ENCODE measurements at regions not wholly inside any gene's neighbourhood (a gene's known extent, or its start where the extent isn't known, plus 50 kb on each side); places are given as distances from the start of the nearest gene placed in this dataset.

GRCh38 chr6:51337277-51337676 is 518.6 kb downstream of the TFAP2B start (continued):
- TF ChIP-seq PRDM10 (CRISPR knock-in tag; IDR thresholded peaks at IDR 0.05; ENCODE audit: low read depth) (no peak), POGK (CRISPR knock-in tag; conservative IDR thresholded peaks at IDR 0.05) (no peak), ARNT2 (CRISPR knock-in tag; IDR thresholded peaks at IDR 0.05; ENCODE audit: low read depth) (no peak), ELF1 (CRISPR knock-in tag; IDR thresholded peaks at IDR 0.05) (no peak), ZNF704 (CRISPR knock-in tag; IDR thresholded peaks at IDR 0.05; ENCODE audit: borderline replicate concordance) (no peak), SRF (IDR thresholded peaks at IDR 0.05; ENCODE audit: low read depth, low read length) (no peak), AGO2 (optimal IDR thresholded peaks at IDR 0.05; ENCODE audit: low read depth, low read length) (no peak), CCDC6 (CRISPR knock-in tag; IDR thresholded peaks at IDR 0.05) (no peak), ZNF512 (CRISPR knock-in tag; IDR thresholded peaks at IDR 0.05) (no peak), SRSF1 (optimal IDR thresholded peaks at IDR 0.05; ENCODE audit: low read depth, low read length) (no peak)
